SK-N-SH (cell line): ENCODE measurements at regions not wholly inside any gene's neighbourhood (a gene's known extent, or its start where the extent isn't known, plus 50 kb on each side); places are given as distances from the start of the nearest gene placed in this dataset.

ENCODE experiments used
- CHD2 ChIP-seq: fragments of 150-350 bp; IDR thresholded peaks from 2 replicates; pipeline ENCODE4 v1.6.1; 2018; ENCODE audit warnings: low read length; ENCODE audit not compliant: partially characterized antibody
- FOXJ3 ChIP-seq: sonication (generic); formaldehyde crosslinking; IDR thresholded peaks from 2 replicates; pipeline ENCODE4 v1.5.1; 2020; ENCODE audit warnings: mild to moderate bottlenecking, missing genetic modification reagents
- GATA2 ChIP-seq: sonication (generic); formaldehyde crosslinking; IDR thresholded peaks from 2 replicates; pipeline ENCODE4 v1.5.0; 2020; ENCODE audit warnings: mild to moderate bottlenecking, missing genetic modification reagents
- MAX ChIP-seq: IDR thresholded peaks from 2 replicates; pipeline ENCODE4 v1.4.0; 2012; ENCODE audit warnings: low read depth
- MXI1 ChIP-seq: IDR thresholded peaks from 2 replicates; pipeline ENCODE4 v1.6.1; 2012; ENCODE audit warnings: mild to moderate bottlenecking, low read depth, low read length, improper control_type of control experiment
- NRF1 ChIP-seq: IDR thresholded peaks from 2 replicates; pipeline ENCODE4 v1.6.1; 2012; ENCODE audit warnings: low read depth, mild to moderate bottlenecking, low read length
- REST ChIP-seq: IDR thresholded peaks from 2 replicates; pipeline ENCODE4 v1.6.1; 2012; ENCODE audit warnings: mild to moderate bottlenecking, low read depth, low read length, moderate library complexity
- RFX5 ChIP-seq: IDR thresholded peaks from 2 replicates; pipeline ENCODE4 v1.6.1; 2012; ENCODE audit warnings: mild to moderate bottlenecking, improper control_type of control experiment, low read length
- RXRA ChIP-seq: IDR thresholded peaks from 2 replicates; pipeline ENCODE4 v1.4.0; 2012; ENCODE audit warnings: low read depth, mild to moderate bottlenecking, borderline replicate concordance
- SIN3A ChIP-seq: IDR thresholded peaks from 2 replicates; pipeline ENCODE4 v1.6.1; 2012; ENCODE audit warnings: low read depth, mild to moderate bottlenecking, low read length, moderate library complexity, borderline replicate concordance
- SMC3 ChIP-seq: IDR thresholded peaks from 2 replicates; pipeline ENCODE4 v1.6.1; 2012; ENCODE audit warnings: low read depth, low read length, improper control_type of control experiment
- TAF1 ChIP-seq: IDR thresholded peaks from 2 replicates; pipeline ENCODE4 v1.6.1; 2012; ENCODE audit warnings: low read depth, mild to moderate bottlenecking, low read length, moderate library complexity, borderline replicate concordance
- TF ChIP-seq, protein P1 (sequence below): fragments of 150-350 bp; IDR thresholded peaks from 2 replicates; pipeline ENCODE4 v1.6.1; 2017; ENCODE audit warnings: antibody characterized with exemption, low read length, low read depth, borderline replicate concordance
- TF ChIP-seq, protein P2 (sequence below): fragments of 200-600 bp; sonication (generic); IDR thresholded peaks from 2 replicates; pipeline ENCODE4 v1.6.1; 2017; ENCODE audit warnings: antibody characterized with exemption, mild to moderate bottlenecking, moderate library complexity

- TF ChIP-seq, protein P1, sequence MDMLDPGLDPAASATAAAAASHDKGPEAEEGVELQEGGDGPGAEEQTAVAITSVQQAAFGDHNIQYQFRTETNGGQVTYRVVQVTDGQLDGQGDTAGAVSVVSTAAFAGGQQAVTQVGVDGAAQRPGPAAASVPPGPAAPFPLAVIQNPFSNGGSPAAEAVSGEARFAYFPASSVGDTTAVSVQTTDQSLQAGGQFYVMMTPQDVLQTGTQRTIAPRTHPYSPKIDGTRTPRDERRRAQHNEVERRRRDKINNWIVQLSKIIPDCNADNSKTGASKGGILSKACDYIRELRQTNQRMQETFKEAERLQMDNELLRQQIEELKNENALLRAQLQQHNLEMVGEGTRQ: no peak
- TF ChIP-seq, protein P2, sequence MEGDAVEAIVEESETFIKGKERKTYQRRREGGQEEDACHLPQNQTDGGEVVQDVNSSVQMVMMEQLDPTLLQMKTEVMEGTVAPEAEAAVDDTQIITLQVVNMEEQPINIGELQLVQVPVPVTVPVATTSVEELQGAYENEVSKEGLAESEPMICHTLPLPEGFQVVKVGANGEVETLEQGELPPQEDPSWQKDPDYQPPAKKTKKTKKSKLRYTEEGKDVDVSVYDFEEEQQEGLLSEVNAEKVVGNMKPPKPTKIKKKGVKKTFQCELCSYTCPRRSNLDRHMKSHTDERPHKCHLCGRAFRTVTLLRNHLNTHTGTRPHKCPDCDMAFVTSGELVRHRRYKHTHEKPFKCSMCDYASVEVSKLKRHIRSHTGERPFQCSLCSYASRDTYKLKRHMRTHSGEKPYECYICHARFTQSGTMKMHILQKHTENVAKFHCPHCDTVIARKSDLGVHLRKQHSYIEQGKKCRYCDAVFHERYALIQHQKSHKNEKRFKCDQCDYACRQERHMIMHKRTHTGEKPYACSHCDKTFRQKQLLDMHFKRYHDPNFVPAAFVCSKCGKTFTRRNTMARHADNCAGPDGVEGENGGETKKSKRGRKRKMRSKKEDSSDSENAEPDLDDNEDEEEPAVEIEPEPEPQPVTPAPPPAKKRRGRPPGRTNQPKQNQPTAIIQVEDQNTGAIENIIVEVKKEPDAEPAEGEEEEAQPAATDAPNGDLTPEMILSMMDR: no peak
- TF ChIP-seq REST (no peak), NRF1 (no peak), SIN3A (no peak), RXRA (no peak), RFX5 (no peak), MXI1 (no peak), SMC3 (no peak), GATA2 (CRISPR knock-in tag) (no peak), CHD2 (no peak), FOXJ3 (CRISPR knock-in tag) (no peak), MAX (no peak), TAF1 (no peak)
Measured at GRCh38 chr3:19644405-19644804, 289.6 kb downstream of the EFHB start.
